AG09309 (cell line): ENCODE measurements at regions not wholly inside any gene's neighbourhood (a gene's known extent, or its start where the extent isn't known, plus 50 kb on each side); places are given as distances from the start of the nearest gene placed in this dataset.

ENCODE experiments used
- DNase-seq: peaks from one replicate; pipeline ENCODE4 v3.0.0-alpha.2; 2010; ENCODE audit warnings: low read depth
- H3K4me3 ChIP-seq: 2 replicates; pipeline ENCODE4 v1.5.1; 2011; ENCODE audit warnings: mild to moderate bottlenecking, low read depth, low read length, moderate library complexity; ENCODE audit not compliant: control insufficient read depth
- CTCF ChIP-seq: IDR thresholded peaks from 2 replicates; pipeline ENCODE4 v1.5.1; 2011; ENCODE audit warnings: mild to moderate bottlenecking, low read depth, low read length, inconsistent platforms; ENCODE audit not compliant: insufficient read depth, control insufficient read depth; ENCODE audit errors: missing control alignments

GRCh38 chr1:178613271-178613945 lies 100.5 kb downstream of the TEX35 start:
- TF ChIP-seq CTCF, result no peak
- no peak for DNase-seq
- H3K4me3 ChIP-seq, result no peak overlapping the region

GRCh38 chr1:178614286-178614685 lies 101.4 kb downstream of the TEX35 start:
- no peak overlapping the region for H3K4me3 ChIP-seq
- TF ChIP-seq CTCF, result no peak
- DNase-seq, result no peak

GRCh38 chr1:178619042-178619927 lies 105.8 kb upstream of the RALGPS2 start:
- no peak overlapping the region for H3K4me3 ChIP-seq
- DNase-seq, result no peak
- no peak for TF ChIP-seq CTCF

GRCh38 chr1:178620584-178621475 lies 104.2 kb upstream of the RALGPS2 start:
- no peak for TF ChIP-seq CTCF
- no peak overlapping the region for H3K4me3 ChIP-seq
- no peak for DNase-seq

GRCh38 chr1:178621822-178622221 lies 103.2 kb upstream of the RALGPS2 start:
- no peak for TF ChIP-seq CTCF
- DNase-seq, result no peak
- no peak overlapping the region for H3K4me3 ChIP-seq

- TF ChIP-seq CTCF, result no peak
- no peak overlapping the region for H3K4me3 ChIP-seq
- DNase-seq, result no peak
Observed at GRCh38 chr1:178625695-178626094, 99.3 kb upstream of the RALGPS2 start.
